ENCODE measurements at regions not wholly inside any gene's neighbourhood (a gene's known extent, or its start where the extent isn't known, plus 50 kb on each side); places are given as distances from the start of the nearest gene placed in this dataset.

DNA sequence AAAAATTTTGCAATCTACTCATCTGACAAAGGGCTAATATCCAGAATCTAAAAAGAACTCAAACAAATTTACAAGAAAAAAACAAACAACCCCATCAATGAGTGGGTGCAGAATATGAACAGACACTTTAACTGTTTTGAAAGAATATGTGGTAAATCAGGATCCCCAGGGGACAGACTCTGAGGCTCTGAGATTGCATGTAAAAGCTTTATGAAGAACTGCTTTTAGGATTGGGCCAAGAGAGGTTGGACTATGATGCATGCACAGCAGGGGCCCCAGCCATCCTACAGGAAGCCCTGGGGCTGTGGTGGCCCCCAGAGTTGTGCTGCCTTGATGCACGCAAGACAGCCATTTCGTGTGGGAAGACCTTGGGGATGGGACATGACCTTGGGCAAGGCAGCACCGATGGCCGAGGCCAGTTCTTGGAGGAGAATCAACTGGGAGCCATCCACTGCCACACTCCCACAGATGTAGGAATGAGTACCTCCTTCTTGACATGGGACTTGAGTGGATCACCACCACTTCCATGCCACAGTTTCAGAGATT is 298.1 kb upstream of the THBS1 start:
- H3K9me3 ChIP-seq = no peaks in the 10 kb centered on the region
- H3K27me3 ChIP-seq = no peaks in the 10 kb centered on the region
- in situ Hi-C loops (cut with MboI; ENCODE audit: low pct_ligation_motif_present in 1 of 4, low pct_unique_long_range_greater_than_20kb in 1 of 4, low sequenced_read_pairs in 3 of 4) (no loop called here), intact Hi-C loops (cut with DNase I; ENCODE audit: low total_unique reads) (no loop called here)
- DNase-seq = no peak
- no peak overlapping the region for H3K27ac ChIP-seq
- H3K36me3 ChIP-seq = no peaks in the 10 kb centered on the region
- no peaks in the 10 kb centered on the region for H3K4me1 ChIP-seq
- 94% methylated on average over 4 of the region's 4 CpGs; no CpG with 5 or more reads in 1 of the 2 donors for WGBS, 2 donors (ENCODE audit: low coverage in 1 of 2)
- no peak for TF ChIP-seq POLR2A (IDR thresholded peaks at IDR 0.05)
- no peak for TF ChIP-seq POLR2AphosphoS5 (IDR thresholded peaks at IDR 0.05)
- no peak for TF ChIP-seq EP300 (IDR thresholded peaks at IDR 0.05; ENCODE audit: low read depth)
- TF ChIP-seq, protein P1, sequence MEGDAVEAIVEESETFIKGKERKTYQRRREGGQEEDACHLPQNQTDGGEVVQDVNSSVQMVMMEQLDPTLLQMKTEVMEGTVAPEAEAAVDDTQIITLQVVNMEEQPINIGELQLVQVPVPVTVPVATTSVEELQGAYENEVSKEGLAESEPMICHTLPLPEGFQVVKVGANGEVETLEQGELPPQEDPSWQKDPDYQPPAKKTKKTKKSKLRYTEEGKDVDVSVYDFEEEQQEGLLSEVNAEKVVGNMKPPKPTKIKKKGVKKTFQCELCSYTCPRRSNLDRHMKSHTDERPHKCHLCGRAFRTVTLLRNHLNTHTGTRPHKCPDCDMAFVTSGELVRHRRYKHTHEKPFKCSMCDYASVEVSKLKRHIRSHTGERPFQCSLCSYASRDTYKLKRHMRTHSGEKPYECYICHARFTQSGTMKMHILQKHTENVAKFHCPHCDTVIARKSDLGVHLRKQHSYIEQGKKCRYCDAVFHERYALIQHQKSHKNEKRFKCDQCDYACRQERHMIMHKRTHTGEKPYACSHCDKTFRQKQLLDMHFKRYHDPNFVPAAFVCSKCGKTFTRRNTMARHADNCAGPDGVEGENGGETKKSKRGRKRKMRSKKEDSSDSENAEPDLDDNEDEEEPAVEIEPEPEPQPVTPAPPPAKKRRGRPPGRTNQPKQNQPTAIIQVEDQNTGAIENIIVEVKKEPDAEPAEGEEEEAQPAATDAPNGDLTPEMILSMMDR (IDR thresholded peaks at IDR 0.05) = no peak
- no peak overlapping the region for H3K4me3 ChIP-seq

DNA sequence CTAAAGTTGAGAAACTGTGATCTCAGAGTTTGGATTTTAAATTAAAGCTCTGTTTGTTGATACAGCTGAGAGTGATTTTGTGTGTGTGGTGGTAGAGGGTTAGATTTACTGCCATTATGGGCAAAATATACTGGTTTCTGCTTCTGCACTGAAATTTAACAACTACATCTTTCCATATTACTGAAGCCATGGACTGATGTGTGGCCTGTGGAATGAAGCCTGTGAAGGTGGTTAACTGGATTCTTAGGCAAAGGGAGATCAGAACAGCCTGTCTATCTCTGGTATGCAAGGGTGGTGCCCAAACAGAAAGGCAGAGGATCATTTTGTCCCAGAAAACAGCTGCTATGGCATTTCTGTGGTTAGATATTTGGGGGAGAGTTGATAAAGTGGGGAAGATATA is 297.3 kb upstream of the THBS1 start:
- TF ChIP-seq EP300 (IDR thresholded peaks at IDR 0.05; ENCODE audit: low read depth) (no peak), POLR2AphosphoS5 (IDR thresholded peaks at IDR 0.05) (no peak), POLR2A (IDR thresholded peaks at IDR 0.05) (no peak)
- TF ChIP-seq, protein P1 (IDR thresholded peaks at IDR 0.05) = no peak
- intact Hi-C loops (cut with DNase I; ENCODE audit: low total_unique reads) = no loop called here
- in situ Hi-C loops (cut with MboI; ENCODE audit: low pct_ligation_motif_present in 1 of 4, low pct_unique_long_range_greater_than_20kb in 1 of 4, low sequenced_read_pairs in 3 of 4) = no loop called here

DNA sequence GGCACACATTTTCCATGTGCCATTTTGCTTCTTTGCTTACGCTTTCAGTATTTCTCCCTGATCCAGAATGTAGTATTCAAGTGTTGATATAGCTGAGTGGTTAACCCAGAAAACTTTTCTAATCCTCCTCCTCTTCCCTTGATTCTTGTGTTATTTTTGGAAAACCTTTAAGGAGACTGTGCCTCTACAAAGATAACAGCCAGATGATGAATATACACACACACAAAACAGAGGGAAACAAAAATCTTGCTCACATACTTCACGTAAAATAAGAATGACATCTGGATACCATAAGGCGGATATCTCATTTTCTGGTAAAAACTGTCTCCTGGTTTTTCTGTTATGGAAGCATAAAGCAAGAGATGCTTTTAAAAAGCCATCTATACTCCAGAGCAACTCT is 295.8 kb upstream of the THBS1 start:
- in situ Hi-C loops (cut with MboI; ENCODE audit: low pct_ligation_motif_present in 1 of 4, low pct_unique_long_range_greater_than_20kb in 1 of 4, low sequenced_read_pairs in 3 of 4) (no loop called here), intact Hi-C loops (cut with DNase I; ENCODE audit: low total_unique reads) (no loop called here)
- Histone ChIP-seq H3K4me3 (no peak overlapping the region), H3K27me3 (no peaks in the 10 kb centered on the region), H3K27ac (no peak overlapping the region), H3K9me3 (no peaks in the 10 kb centered on the region), H3K36me3 (no peaks in the 10 kb centered on the region), H3K4me1 (no peaks in the 10 kb centered on the region)
- 63 to 86% methylated on average over 3 of the region's 3 CpGs for WGBS, 2 donors (ENCODE audit: low coverage in 1 of 2)
- TF ChIP-seq POLR2A (IDR thresholded peaks at IDR 0.05) (no peak), POLR2AphosphoS5 (IDR thresholded peaks at IDR 0.05) (no peak), EP300 (IDR thresholded peaks at IDR 0.05; ENCODE audit: low read depth) (no peak)
- TF ChIP-seq, protein P1 (IDR thresholded peaks at IDR 0.05) = no peak
- DNase-seq = no peak

More for the DNA sequence above, 297.3 kb upstream of the THBS1 start:
- H3K9me3 ChIP-seq = no peaks in the 10 kb centered on the region
- no peaks in the 10 kb centered on the region for H3K27me3 ChIP-seq
- no peak for DNase-seq
- H3K4me1 ChIP-seq = no peaks in the 10 kb centered on the region
- H3K4me3 ChIP-seq = no peak overlapping the region
- H3K36me3 ChIP-seq = no peaks in the 10 kb centered on the region
- H3K27ac ChIP-seq = no peak overlapping the region

DNA sequence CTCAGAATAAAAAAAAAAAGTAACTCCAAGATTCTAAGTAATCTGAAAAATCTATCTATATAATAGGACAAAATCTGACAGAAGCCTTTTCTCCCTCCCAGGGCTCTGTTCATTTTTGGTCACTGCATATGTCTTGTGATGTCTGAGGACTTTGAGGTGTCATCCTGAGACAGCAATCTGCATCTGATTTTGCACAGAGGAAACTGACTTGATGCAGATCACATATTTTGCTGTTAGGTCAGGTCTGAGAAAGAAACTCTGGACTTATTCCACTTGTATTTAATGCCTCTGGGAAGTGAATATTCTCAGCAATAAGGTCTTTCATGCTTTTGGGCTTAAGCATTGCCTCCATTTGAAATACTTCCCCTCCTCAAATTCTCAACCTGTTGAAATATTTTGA is 295.2 kb upstream of the THBS1 start:
- in situ Hi-C loops (cut with MboI; ENCODE audit: low pct_ligation_motif_present in 1 of 4, low pct_unique_long_range_greater_than_20kb in 1 of 4, low sequenced_read_pairs in 3 of 4) = no loop called here
- TF ChIP-seq, protein P1 (IDR thresholded peaks at IDR 0.05) = no peak
- DNase-seq = no peak

More for the DNA sequence above, 295.2 kb upstream of the THBS1 start:
- intact Hi-C loops (cut with DNase I; ENCODE audit: low total_unique reads) = no loop called here
- no peaks in the 10 kb centered on the region for H3K9me3 ChIP-seq
- no peaks in the 10 kb centered on the region for H3K27me3 ChIP-seq
- H3K27ac ChIP-seq = no peak overlapping the region
- no peaks in the 10 kb centered on the region for H3K4me1 ChIP-seq
- H3K4me3 ChIP-seq = no peak overlapping the region
- H3K36me3 ChIP-seq = no peaks in the 10 kb centered on the region

All from transverse colon (tissue), 4 donors.